MG63 (cell line): ENCODE measurements at regions not wholly inside any gene's neighbourhood (a gene's known extent, or its start where the extent isn't known, plus 50 kb on each side); places are given as distances from the start of the nearest gene placed in this dataset.

Experiments used
- DNase-seq: peaks from one replicate; pipeline ENCODE4 v3.0.0-alpha.2; 2020
- H3K27me3 ChIP-seq: fragments of 250-450 bp; sonication (Bioruptor Pico); 2 replicates; pipeline ENCODE4 v1.5.1; 2020; ENCODE audit warnings: mild to moderate bottlenecking, moderate library complexity
- H3K36me3 ChIP-seq: fragments of 250-450 bp; sonication (Bioruptor Pico); 2 replicates; pipeline ENCODE4 v1.5.1; 2020; ENCODE audit warnings: mild to moderate bottlenecking, moderate library complexity
- H3K4me3 ChIP-seq: fragments of 250-450 bp; sonication (Bioruptor Pico); 2 replicates; pipeline ENCODE4 v1.5.1; 2020; ENCODE audit warnings: mild to moderate bottlenecking, moderate library complexity
- H3K9me3 ChIP-seq: fragments of 250-450 bp; sonication (Bioruptor Pico); 2 replicates; pipeline ENCODE4 v1.5.1; 2020; ENCODE audit warnings: mild to moderate bottlenecking, moderate library complexity

GRCh38 chr2:221145396-221145795 is 426.7 kb downstream of the EPHA4 start:
- no peaks in the 10 kb centered on the region for H3K9me3 ChIP-seq
- H3K36me3 ChIP-seq, result no peaks in the 10 kb centered on the region
- no peaks in the 10 kb centered on the region for H3K27me3 ChIP-seq
- H3K4me3 ChIP-seq, result no peak overlapping the region
- DNase-seq, result no peak

GRCh38 chr2:221153226-221153625 is 418.9 kb downstream of the EPHA4 start:
- Histone ChIP-seq H3K27me3 (no peaks in the 10 kb centered on the region), H3K4me3 (no peak overlapping the region), H3K9me3 (no peaks in the 10 kb centered on the region), H3K36me3 (no peaks in the 10 kb centered on the region)
- DNase-seq, result no peak

- H3K27me3 ChIP-seq, result no peaks in the 10 kb centered on the region
- DNase-seq, result no peak
- no peaks in the 10 kb centered on the region for H3K9me3 ChIP-seq
- no peaks in the 10 kb centered on the region for H3K36me3 ChIP-seq
- no peak overlapping the region for H3K4me3 ChIP-seq
These were observed 417.9 kb downstream of the EPHA4 start for GRCh38 chr2:221154176-221154575.

GRCh38 chr2:221156062-221156734 is 415.9 kb downstream of the EPHA4 start:
- Histone ChIP-seq H3K36me3 (no peaks in the 10 kb centered on the region), H3K4me3 (no peak overlapping the region), H3K9me3 (no peaks in the 10 kb centered on the region), H3K27me3 (no peaks in the 10 kb centered on the region)
- DNase-seq, result no peak

- H3K27me3 ChIP-seq, result no peaks in the 10 kb centered on the region
- H3K9me3 ChIP-seq, result no peaks in the 10 kb centered on the region
- H3K4me3 ChIP-seq, result no peak overlapping the region
- H3K36me3 ChIP-seq, result no peaks in the 10 kb centered on the region
- DNase-seq, result no peak
These were observed 410.9 kb downstream of the EPHA4 start for GRCh38 chr2:221161186-221161585.

- Histone ChIP-seq H3K4me3 (no peak overlapping the region), H3K9me3 (no peaks in the 10 kb centered on the region; the same call in 1 of the 2 replicates), H3K36me3 (no peaks in the 10 kb centered on the region), H3K27me3 (no peaks in the 10 kb centered on the region)
- DNase-seq, result no peak
These were observed 405.8 kb downstream of the EPHA4 start for GRCh38 chr2:221166292-221166691.

- Histone ChIP-seq H3K27me3 (no peaks in the 10 kb centered on the region), H3K4me3 (no peak overlapping the region), H3K36me3 (no peaks in the 10 kb centered on the region), H3K9me3 (no peaks in the 10 kb centered on the region; the same call in 1 of the 2 replicates)
- no peak for DNase-seq
These were observed 404.5 kb downstream of the EPHA4 start for GRCh38 chr2:221167561-221167960.

- H3K4me3 ChIP-seq, result no peak overlapping the region
- H3K9me3 ChIP-seq, result no peaks in the 10 kb centered on the region; the same call in 1 of the 2 replicates
- DNase-seq, result no peak
- H3K27me3 ChIP-seq, result no peaks in the 10 kb centered on the region
- H3K36me3 ChIP-seq, result no peaks in the 10 kb centered on the region
These were observed 402.4 kb downstream of the EPHA4 start for GRCh38 chr2:221169724-221170123.

- no peaks in the 10 kb centered on the region for H3K27me3 ChIP-seq
- no peak for DNase-seq
- H3K9me3 ChIP-seq, result no peaks in the 10 kb centered on the region; the same call in 1 of the 2 replicates
- H3K4me3 ChIP-seq, result no peak overlapping the region
- H3K36me3 ChIP-seq, result no peaks in the 10 kb centered on the region
These were observed 401.6 kb downstream of the EPHA4 start for GRCh38 chr2:221170548-221170947.

- H3K9me3 ChIP-seq, result no peaks in the 10 kb centered on the region
- no peak for DNase-seq
- no peak overlapping the region for H3K4me3 ChIP-seq
These were observed 395.4 kb downstream of the EPHA4 start for GRCh38 chr2:221176667-221177066.

GRCh38 chr2:221178139-221178538 is 394.0 kb downstream of the EPHA4 start:
- Histone ChIP-seq H3K4me3 (no peak overlapping the region), H3K27me3 (no peaks in the 10 kb centered on the region), H3K36me3 (no peaks in the 10 kb centered on the region), H3K9me3 (no peaks in the 10 kb centered on the region)
- no peak for DNase-seq

More at GRCh38 chr2:221176667-221177066, 395.4 kb downstream of the EPHA4 start:
- no peaks in the 10 kb centered on the region for H3K36me3 ChIP-seq
- no peaks in the 10 kb centered on the region for H3K27me3 ChIP-seq

- no peak for DNase-seq
- no peaks in the 10 kb centered on the region for H3K27me3 ChIP-seq
- H3K4me3 ChIP-seq, result no peak overlapping the region
- no peaks in the 10 kb centered on the region for H3K9me3 ChIP-seq
- no peaks in the 10 kb centered on the region for H3K36me3 ChIP-seq
These were observed 385.2 kb downstream of the EPHA4 start for GRCh38 chr2:221186873-221187272.

- H3K4me3 ChIP-seq, result no peak overlapping the region
- no peaks in the 10 kb centered on the region for H3K27me3 ChIP-seq
- DNase-seq, result no peak
- no peaks in the 10 kb centered on the region; the same call in 1 of the 2 replicates for H3K9me3 ChIP-seq
- no peaks in the 10 kb centered on the region for H3K36me3 ChIP-seq
These were observed 382.6 kb downstream of the EPHA4 start for GRCh38 chr2:221189431-221190067.

- H3K36me3 ChIP-seq, result no peaks in the 10 kb centered on the region
- no peaks in the 10 kb centered on the region; the same call in 1 of the 2 replicates for H3K9me3 ChIP-seq
- no peak overlapping the region for H3K4me3 ChIP-seq
- no peak for DNase-seq
- H3K27me3 ChIP-seq, result no peaks in the 10 kb centered on the region; the same call in 1 of the 2 replicates
These were observed 376.3 kb downstream of the EPHA4 start for GRCh38 chr2:221195829-221196228.

- no peaks in the 10 kb centered on the region; the same call in 1 of the 2 replicates for H3K27me3 ChIP-seq
- H3K9me3 ChIP-seq, result no peaks in the 10 kb centered on the region; the same call in 1 of the 2 replicates
- DNase-seq, result no peak
- H3K36me3 ChIP-seq, result no peaks in the 10 kb centered on the region
- no peak overlapping the region for H3K4me3 ChIP-seq
These were observed 374.8 kb downstream of the EPHA4 start for GRCh38 chr2:221197225-221197856.

- Histone ChIP-seq H3K9me3 (no peaks in the 10 kb centered on the region; the same call in 1 of the 2 replicates), H3K4me3 (no peak overlapping the region), H3K36me3 (no peaks in the 10 kb centered on the region), H3K27me3 (no peaks in the 10 kb centered on the region; the same call in 1 of the 2 replicates)
- DNase-seq, result no peak
These were observed 373.8 kb downstream of the EPHA4 start for GRCh38 chr2:221198309-221198708.

- Histone ChIP-seq H3K4me3 (no peak overlapping the region), H3K36me3 (no peaks in the 10 kb centered on the region), H3K9me3 (no peaks in the 10 kb centered on the region), H3K27me3 (no peaks in the 10 kb centered on the region; the same call in none of the 2 replicates)
- no peak for DNase-seq
These were observed 371.8 kb downstream of the EPHA4 start for GRCh38 chr2:221200184-221200839.
